Panc1 (cell line): ENCODE measurements at regions not wholly inside any gene's neighbourhood (a gene's known extent, or its start where the extent isn't known, plus 50 kb on each side); places are given as distances from the start of the nearest gene placed in this dataset.
A peak's percentile ranks its signal among the peaks of the same experiment; 100 is the strongest.

Source experiments
- ATAC-seq: fragments of 200-7000 bp; cut with Tn5 transposase; 2 replicates; pipeline ENCODE4 v1.9.1; 2020; ENCODE audit warnings: mild to moderate bottlenecking, moderate library complexity
- BruUV-seq: library from RNA; stranded (reverse); fragments of 400-500 nt; replicated peaks from 2 replicates; lab custom pipeline; 2021; lab: Mats Ljungman, UMichigan
- CTCF ChIA-PET: fragments of 300-600 bp; sonication (Branson Sonifier 250); formaldehyde crosslinking; loops from one replicate; lab custom pipeline; 2022; ENCODE audit warnings: antibody characterized with exemption; lab: Charles Lee
- POLR2A ChIA-PET: fragments of 300-600 bp; sonication (Branson Sonifier 250); formaldehyde crosslinking; loops from one replicate; lab custom pipeline; 2022; ENCODE audit warnings: antibody characterized with exemption; lab: Charles Lee
- DNase-seq: peaks from one replicate; pipeline ENCODE4 v3.0.0-alpha.2; 2010; ENCODE audit warnings: low read depth, low spot score
- H3K27ac ChIP-seq: 2 replicates; pipeline ENCODE4 v1.5.1; 2011; ENCODE audit warnings: mild to moderate bottlenecking, low read length, inconsistent platforms
- H3K27me3 ChIP-seq: fragments of 200-500 bp; sonication (Bioruptor generic); 2 replicates; pipeline ENCODE4 v1.6.0; 2014; ENCODE audit warnings: low read length, inconsistent platforms; ENCODE audit not compliant: control insufficient read depth, insufficient read depth
- H3K36me3 ChIP-seq: fragments of 200-500 bp; sonication (Bioruptor generic); 2 replicates; pipeline ENCODE4 v1.5.1; 2014; ENCODE audit warnings: inconsistent platforms, mild to moderate bottlenecking, low read length, moderate library complexity; ENCODE audit not compliant: control insufficient read depth, insufficient read depth
- H3K4me1 ChIP-seq: 2 replicates; pipeline ENCODE4 v1.5.1; 2011; ENCODE audit warnings: inconsistent platforms, mild to moderate bottlenecking, low read length, moderate library complexity; ENCODE audit not compliant: control insufficient read depth, insufficient read depth
- H3K4me3 ChIP-seq, 2 experiments: 2 replicates each; pipeline ENCODE4 v1.5.1; 2011 to 2012; ENCODE audit warnings: low read depth in 2 of 2, low read length in 2 of 2, mild to moderate bottlenecking in 2 of 2, inconsistent platforms in 1 of 2, moderate library complexity in 1 of 2
- H3K9me3 ChIP-seq: fragments of 200-500 bp; sonication (Bioruptor generic); 2 replicates; pipeline ENCODE4 v1.5.1; 2014; ENCODE audit warnings: low read depth, mild to moderate bottlenecking, inconsistent platforms, low read length, moderate library complexity; ENCODE audit not compliant: control insufficient read depth, insufficient read depth
- CTCF ChIP-seq: fragments of 450-650 bp; IDR thresholded peaks from 2 replicates; pipeline ENCODE4 v1.5.1; 2017; ENCODE audit warnings: mild to moderate bottlenecking
- POLR2AphosphoS5 ChIP-seq: IDR thresholded peaks from 2 replicates; pipeline ENCODE4 v1.6.1; 2012; ENCODE audit warnings: mild to moderate bottlenecking, low read depth, low read length, moderate library complexity
- REST ChIP-seq, 2 experiments: IDR thresholded peaks; 2 replicates each; pipeline ENCODE4 v1.6.1; 2011 to 2012; ENCODE audit warnings: low read depth in 2 of 2, control low read depth in 1 of 2, low read length in 1 of 2, mild to moderate bottlenecking in 1 of 2, moderate library complexity in 1 of 2; ENCODE audit not compliant: insufficient read depth in 1 of 2
- SIN3A ChIP-seq: IDR thresholded peaks from 2 replicates; pipeline ENCODE4 v1.6.1; 2012; ENCODE audit warnings: low read depth, mild to moderate bottlenecking, low read length, moderate library complexity, borderline replicate concordance; ENCODE audit not compliant: insufficient read depth
- TCF7L2 ChIP-seq: IDR thresholded peaks from 2 replicates; pipeline ENCODE4 v1.6.1; 2011; ENCODE audit warnings: mild to moderate bottlenecking, low read depth, low read length, inconsistent platforms
- in situ Hi-C: cut with HindIII; loops from 2 replicates; pipeline ENCODE4 v1.10.0; 2016; ENCODE audit warnings: low sequenced_read_pairs, low pct_unique_long_range_greater_than_20kb
- intact Hi-C: fragments of 100-400 bp; cut with micrococcal nuclease; formaldehyde crosslinking; loops from one replicate; pipeline ENCODE4 v1.10.0; 2022; ENCODE audit not compliant: unreplicated experiment

- Histone ChIP-seq H3K36me3 (no peaks in the 10 kb centered on the region), H3K4me1 (no peaks in the 10 kb centered on the region), H3K27me3 (peaks cover 9% of the 10 kb centered on the region), H3K27ac (no peak overlapping the region), H3K9me3 (no peaks in the 10 kb centered on the region), H3K4me3 (peak overlapping the region in 1 of 2 experiments; percentile 4; a peak in 1 of 4 replicates)
- ATAC-seq (no peak), DNase-seq (no peak)
- ChIA-PET POLR2A (interaction anchor here (0.7 kb wide), 1 partner anchor 363 kb away, joined by 3 read pairs; no protein-coding TSS in a partner anchor), CTCF (no interaction called here)
- BruUV-seq, result no TSS peak
- in situ Hi-C loops, result no loop called here
- TF ChIP-seq CTCF (no peak), POLR2AphosphoS5 (no peak), TCF7L2 (no peak), REST (IDR thresholded peaks at IDR 0.05; ENCODE audit: insufficient read depth in 1 of 2, low read depth in 2 of 2, low read length in 1 of 2) (no peak), SIN3A (no peak)
- intact Hi-C loops, result no loop called here
Measured at GRCh38 chr6:166253778-166254204, 54.4 kb downstream of the PRR18 start.

- no peaks in the 10 kb centered on the region for H3K36me3 ChIP-seq
- no peak for TF ChIP-seq REST (IDR thresholded peaks at IDR 0.05; ENCODE audit: insufficient read depth in 1 of 2, low read depth in 2 of 2, low read length in 1 of 2)
- no peak for TF ChIP-seq CTCF
- no peak for TF ChIP-seq POLR2AphosphoS5
- TF ChIP-seq SIN3A, result no peak
- TF ChIP-seq TCF7L2, result no peak
- H3K9me3 ChIP-seq, result no peaks in the 10 kb centered on the region
- CTCF ChIA-PET, result no interaction called here
- H3K27me3 ChIP-seq, result peaks cover 9% of the 10 kb centered on the region
- POLR2A ChIA-PET, result interaction anchor here (0.6 kb wide), 1 partner anchor 20 kb away, joined by 3 read pairs; no protein-coding TSS in a partner anchor
- no TSS peak for BruUV-seq
- in situ Hi-C loops, result no loop called here
- ATAC-seq (no peak), DNase-seq (no peak)
- no peak overlapping the region for H3K27ac ChIP-seq
- intact Hi-C loops, result no loop called here
- peak overlapping the region; percentile 4 to 5; a peak in 2 of 4 replicates for H3K4me3 ChIP-seq
- H3K4me1 ChIP-seq, result no peaks in the 10 kb centered on the region
Measured at GRCh38 chr6:166253281-166253681, 54.9 kb downstream of the PRR18 start.
